ENCODE measurements at regions not wholly inside any gene's neighbourhood (a gene's known extent, or its start where the extent isn't known, plus 50 kb on each side); places are given as distances from the start of the nearest gene placed in this dataset.

GRCh38 chr13:70505809-70506208 lies 397.6 kb upstream of the KLHL1 start:
- H3K27ac ChIP-seq = no peak overlapping the region
- TF ChIP-seq CTCF (conservative IDR thresholded peaks at IDR 0.05) = no peak

GRCh38 chr13:70502944-70503343 lies 394.7 kb upstream of the KLHL1 start:
- no peak overlapping the region for H3K27ac ChIP-seq
- TF ChIP-seq CTCF (conservative IDR thresholded peaks at IDR 0.05) = no peak

- TF ChIP-seq CTCF (conservative IDR thresholded peaks at IDR 0.05) = no peak
- H3K27ac ChIP-seq = no peak overlapping the region
Observed at GRCh38 chr13:70490320-70490935, 382.2 kb upstream of the KLHL1 start.

- no peak overlapping the region for H3K27ac ChIP-seq
Observed at GRCh38 chr13:70484931-70485330, 376.7 kb upstream of the KLHL1 start.

GRCh38 chr13:70483599-70484276 lies 375.5 kb upstream of the KLHL1 start:
- H3K27ac ChIP-seq = no peak overlapping the region
- TF ChIP-seq CTCF (conservative IDR thresholded peaks at IDR 0.05) = no peak

More at GRCh38 chr13:70484931-70485330, 376.7 kb upstream of the KLHL1 start:
- TF ChIP-seq CTCF (conservative IDR thresholded peaks at IDR 0.05) = no peak

GRCh38 chr13:70473907-70474306 lies 365.7 kb upstream of the KLHL1 start:
- no peak overlapping the region for H3K27ac ChIP-seq
- no peak for TF ChIP-seq CTCF (conservative IDR thresholded peaks at IDR 0.05)

GRCh38 chr13:70469077-70469476 lies 360.8 kb upstream of the KLHL1 start:
- no peak overlapping the region for H3K27ac ChIP-seq
- TF ChIP-seq CTCF (conservative IDR thresholded peaks at IDR 0.05) = no peak

All from VCaP (cell line).